ENCODE measurements at regions not wholly inside any gene's neighbourhood (a gene's known extent, or its start where the extent isn't known, plus 50 kb on each side); places are given as distances from the start of the nearest gene placed in this dataset.
"Not testable (repeated sequence)": the region's sequence is repeated elsewhere in the genome, so short reads cannot be mapped to it uniquely, and the experiment has no call there.

- DNase-seq: no peak
Observed at GRCh38 chr1:29396438-29397255, 160.3 kb downstream of the PTPRU start.

- no peak for DNase-seq
Observed at GRCh38 chr1:29395736-29396437, 159.6 kb downstream of the PTPRU start.

DNA sequence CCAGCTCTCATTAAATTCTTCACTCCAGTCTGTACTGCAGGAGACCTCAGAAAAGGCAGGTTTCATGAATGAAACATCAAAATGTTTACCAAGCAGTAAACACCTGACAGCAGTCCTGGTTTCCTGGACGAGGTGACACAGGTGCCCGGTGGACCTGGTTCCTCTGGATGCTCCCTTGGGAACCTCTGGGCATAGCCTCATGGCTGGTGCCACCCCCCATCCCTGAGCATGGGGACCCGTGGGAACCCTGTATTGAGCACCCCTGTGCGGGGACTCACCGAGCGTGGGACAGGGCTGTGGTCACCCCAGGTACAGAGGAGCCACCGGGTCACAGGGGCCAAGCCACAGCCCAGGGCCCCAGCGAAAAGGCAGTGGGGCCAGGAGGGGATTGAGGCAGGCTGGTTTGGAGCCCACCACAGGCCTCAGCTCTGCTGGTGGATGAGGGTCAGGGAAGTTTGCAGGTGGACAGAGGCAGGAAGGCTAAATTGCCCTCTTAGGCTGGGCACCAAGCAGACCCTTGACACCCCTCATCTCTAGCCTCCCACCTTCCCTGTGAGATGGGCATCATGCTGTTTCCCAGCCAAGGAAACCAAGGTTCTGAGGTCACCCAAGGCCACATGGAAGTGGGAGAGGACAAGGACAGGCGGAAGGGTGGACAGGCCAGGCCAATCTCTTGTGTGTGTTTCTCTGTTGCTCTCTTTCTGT lies 158.4 kb downstream of the PTPRU start:
- no peak for DNase-seq

DNA sequence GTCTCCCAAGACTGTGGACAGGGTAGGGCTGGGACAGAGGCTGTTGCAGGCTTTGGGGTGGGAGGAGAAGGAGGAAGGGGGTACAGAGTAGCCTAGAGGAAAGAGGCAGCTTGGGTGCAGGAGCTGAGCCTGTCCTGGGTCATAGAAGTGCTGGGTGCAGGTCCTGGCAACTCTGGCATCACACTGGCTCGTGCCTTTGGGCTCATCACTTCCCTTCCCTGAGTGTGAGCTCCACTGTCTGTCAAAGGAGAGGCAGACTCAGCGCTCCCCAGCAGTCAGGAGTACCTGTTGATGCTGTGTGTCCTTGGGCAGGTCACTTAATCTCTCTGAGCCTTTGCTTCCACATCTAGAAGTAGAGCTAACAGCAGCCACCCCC lies 157.1 kb downstream of the PTPRU start:
- DNase-seq: no peak

- DNase-seq: no peak
Observed at GRCh38 chr1:29392486-29393450, 156.4 kb downstream of the PTPRU start.

DNA sequence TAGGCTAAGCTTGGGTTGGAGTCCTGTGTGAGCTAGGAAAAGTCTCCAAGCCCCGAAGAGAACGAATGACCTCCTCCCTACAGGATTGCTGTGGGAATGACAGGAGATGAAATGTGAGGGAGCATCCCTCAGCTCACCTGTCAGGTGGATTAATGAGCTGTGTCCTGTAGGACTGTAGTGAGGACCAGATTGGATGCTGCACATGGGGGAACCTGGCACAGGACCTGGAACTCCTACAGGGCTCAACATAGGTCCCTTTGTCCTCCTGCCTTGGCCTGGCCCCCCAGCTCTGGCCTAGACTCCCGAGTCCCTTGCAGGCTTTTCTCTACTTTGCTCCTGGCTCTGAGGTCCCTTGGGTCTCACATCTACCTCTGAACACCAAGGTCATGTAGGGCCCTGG lies 155.7 kb downstream of the PTPRU start:
- DNase-seq: no peak

DNA sequence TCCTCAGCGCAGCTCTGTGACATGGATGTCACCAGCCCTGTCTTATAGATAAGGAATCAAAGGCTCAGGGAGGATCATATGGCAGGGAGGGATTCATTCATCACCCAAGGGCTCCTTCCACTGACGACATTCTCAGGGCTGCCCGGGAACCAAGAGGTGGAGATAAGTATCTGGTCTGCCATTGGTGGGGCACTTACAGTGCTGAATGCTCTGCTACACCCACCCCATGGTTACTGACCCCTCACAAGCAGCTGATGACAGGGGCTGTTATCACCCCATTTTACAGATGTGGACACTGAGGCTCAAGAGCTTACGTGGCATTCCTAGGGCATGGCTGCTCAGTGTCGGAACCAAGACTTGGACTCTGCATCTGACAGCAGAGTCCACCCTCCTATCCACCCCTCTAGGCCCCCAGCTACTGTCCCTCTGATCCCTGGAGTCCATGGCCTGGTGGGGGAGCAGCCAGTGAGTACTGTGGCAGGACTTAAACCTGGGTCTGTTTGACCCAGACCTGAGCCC lies 155.1 kb downstream of the PTPRU start:
- DNase-seq: no peak

GRCh38 chr1:29390491-29391361 lies 154.4 kb downstream of the PTPRU start:
- DNase-seq: no peak

DNA sequence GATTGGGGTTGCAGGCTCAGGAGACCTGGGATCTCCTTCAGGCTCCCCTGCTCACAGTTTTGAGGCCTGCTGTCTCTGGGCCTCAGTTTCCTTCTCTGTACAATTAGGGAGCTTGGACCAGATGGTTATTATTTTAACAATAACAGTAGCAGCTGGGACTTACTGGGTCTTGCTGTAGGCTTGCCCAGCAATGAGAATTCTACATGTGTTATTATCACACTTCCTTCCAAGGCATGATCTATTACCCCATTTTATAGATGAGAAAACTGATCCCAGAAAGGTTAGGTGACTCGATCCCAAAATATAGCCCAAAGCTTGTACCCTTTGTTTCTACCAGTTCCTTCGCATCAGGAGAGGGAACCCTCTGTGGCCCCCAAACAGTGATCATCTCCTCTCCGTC lies 153.8 kb downstream of the PTPRU start:
- no peak for DNase-seq

- DNase-seq: no peak
Observed at GRCh38 chr1:29389533-29390041, 153.3 kb downstream of the PTPRU start.

GRCh38 chr1:29388884-29389283 lies 152.6 kb downstream of the PTPRU start:
- no peak for DNase-seq

DNA sequence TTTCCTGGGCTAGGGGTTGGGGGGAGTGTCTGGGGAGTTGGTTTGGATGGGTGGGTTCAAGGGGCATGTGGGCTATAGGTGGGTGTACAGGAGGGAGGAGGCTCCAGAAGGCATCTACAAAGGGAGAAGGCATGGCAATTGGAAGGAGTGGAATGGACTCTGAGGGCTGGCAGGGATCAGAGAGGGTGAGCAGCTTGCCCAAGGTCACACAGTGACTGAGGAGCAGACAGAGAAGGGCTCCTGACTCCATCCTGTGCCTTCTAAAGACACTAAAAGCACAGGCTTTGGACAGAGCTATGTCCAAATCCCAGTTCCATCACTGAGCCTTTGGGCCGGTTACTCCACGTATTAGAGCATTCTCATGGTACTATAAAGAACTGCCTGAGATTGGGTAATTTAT lies 151.8 kb downstream of the PTPRU start:
- DNase-seq: no peak

GRCh38 chr1:29387210-29387609 lies 150.9 kb downstream of the PTPRU start:
- DNase-seq: no peak

DNA sequence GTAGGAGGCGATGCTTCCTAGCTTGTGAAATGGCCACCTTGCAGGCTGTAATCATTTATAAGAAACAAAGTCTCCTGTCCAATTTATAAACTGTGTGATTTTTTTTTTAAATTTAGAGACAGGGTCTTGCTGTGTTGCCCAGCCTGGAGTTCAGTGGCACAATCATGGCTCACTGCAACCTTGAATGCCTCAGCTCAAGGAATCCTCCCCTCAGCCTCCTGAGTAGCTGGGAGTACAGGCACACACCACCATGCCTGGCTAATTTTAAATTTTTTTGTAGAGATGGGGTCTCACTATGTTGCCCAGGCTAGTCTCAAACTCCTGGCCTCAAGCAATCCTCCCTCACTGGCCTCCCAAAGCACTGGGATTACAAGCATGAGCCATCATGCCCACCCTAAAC lies 150.1 kb downstream of the PTPRU start:
- not testable (repeated sequence) for DNase-seq

- no peak for DNase-seq
Observed at GRCh38 chr1:29385966-29386365, 149.6 kb downstream of the PTPRU start.

DNA sequence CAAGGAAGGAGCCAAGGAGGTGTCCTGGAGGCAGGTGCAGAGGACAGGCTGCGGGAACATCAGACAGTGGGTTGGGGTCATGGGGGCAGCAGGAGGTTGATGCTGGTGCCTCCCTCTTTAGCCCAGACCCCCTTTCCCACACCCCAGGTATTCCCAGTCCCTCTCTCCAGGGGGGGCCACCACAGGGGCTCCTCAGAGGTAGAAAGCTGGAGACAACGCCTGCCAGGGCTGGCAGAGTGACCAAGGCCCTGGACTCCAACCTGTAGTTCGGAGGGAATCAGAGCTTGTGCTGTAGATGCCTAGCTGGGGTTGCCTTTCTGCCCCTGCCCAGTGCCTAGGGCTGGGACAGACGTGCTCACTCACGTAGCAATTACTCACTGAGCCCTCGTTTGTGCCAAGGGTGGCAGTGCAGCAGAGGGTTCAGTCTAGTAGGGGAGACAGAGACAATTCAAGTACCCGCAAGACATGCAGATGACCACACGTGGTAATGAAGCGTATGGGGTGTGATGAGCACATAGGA lies 148.2 kb downstream of the PTPRU start:
- no peak for DNase-seq

GRCh38 chr1:29383746-29384371 lies 147.5 kb downstream of the PTPRU start:
- no peak for DNase-seq

- no peak for DNase-seq
Observed at GRCh38 chr1:29382851-29383745, 146.8 kb downstream of the PTPRU start.

- DNase-seq: no peak
Observed at GRCh38 chr1:29381426-29381825, 145.1 kb downstream of the PTPRU start.

Measured in COR-L47 (cell line).